ENCODE measurements at regions not wholly inside any gene's neighbourhood (a gene's known extent, or its start where the extent isn't known, plus 50 kb on each side); places are given as distances from the start of the nearest gene placed in this dataset.
A peak's percentile ranks its signal among the peaks of the same experiment; 100 is the strongest.

DNA sequence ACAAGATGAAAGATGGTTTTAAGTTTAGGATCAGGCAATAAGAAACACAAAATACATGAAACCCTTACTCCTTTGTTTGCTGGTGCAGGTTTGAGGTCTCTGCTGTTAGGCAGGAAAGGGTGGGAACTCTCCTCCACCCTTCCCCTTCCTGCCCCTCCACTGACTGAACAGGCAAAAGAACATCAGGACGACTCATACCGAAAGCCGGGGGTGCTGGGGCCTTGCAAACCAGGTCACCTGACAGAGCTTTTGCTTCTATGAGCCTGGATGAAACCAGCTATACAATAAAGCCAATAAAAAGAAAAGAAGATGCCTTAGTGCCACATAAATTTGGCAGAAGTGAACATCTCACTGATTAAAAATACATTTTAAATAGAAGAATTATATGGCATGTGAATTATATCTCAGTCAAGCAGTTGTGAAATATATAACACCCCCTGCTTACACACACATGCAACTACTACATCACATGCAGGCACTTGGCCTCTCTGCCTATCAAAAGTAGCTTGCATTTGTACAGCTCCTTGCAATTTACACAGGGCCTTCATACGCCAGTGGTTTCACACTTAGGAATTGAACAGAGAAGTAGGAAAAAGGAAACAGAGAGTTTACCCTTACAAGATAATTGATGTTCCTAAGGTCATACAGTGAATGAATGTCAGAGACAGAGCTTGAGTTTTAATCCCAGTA, 215.1 kb upstream of the TRIB2 start:
- Histone ChIP-seq H3K4me1 (no peaks in the 10 kb centered on the region), H3K27me3 (no peaks in the 10 kb centered on the region), H3K36me3 (no peaks in the 10 kb centered on the region), H3K9me3 (no peaks in the 10 kb centered on the region), H3K4me3 (no peak overlapping the region), H3K27ac (no peak overlapping the region)
- TF ChIP-seq CTCF (IDR thresholded peaks at IDR 0.05) = no peak
- DNase-seq = peak; percentile 61 to 68
- intact Hi-C loops (cut with DNase I; ENCODE audit: low total_unique reads) = no loop called here

DNA sequence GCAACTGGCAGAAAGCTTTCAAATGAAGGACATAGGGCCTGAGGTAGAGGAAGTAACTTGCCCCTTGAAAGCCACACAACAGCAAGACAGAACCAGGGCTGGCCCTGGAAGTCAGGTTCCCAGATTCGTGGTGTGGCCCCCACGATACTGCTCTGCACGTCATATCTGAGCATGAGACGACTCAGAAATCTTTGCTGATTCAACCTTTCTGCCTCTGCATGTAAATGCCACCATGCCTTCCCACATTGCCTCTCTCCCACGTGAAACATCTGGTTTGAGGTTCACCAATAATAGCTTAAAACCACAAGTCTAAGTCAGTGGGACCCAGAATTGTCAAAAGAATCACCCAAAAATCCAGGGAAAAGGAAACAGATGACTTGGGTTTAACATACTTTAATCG, 214.0 kb upstream of the TRIB2 start:
- Histone ChIP-seq H3K4me1 (no peaks in the 10 kb centered on the region), H3K27me3 (no peaks in the 10 kb centered on the region), H3K36me3 (no peaks in the 10 kb centered on the region), H3K4me3 (no peak overlapping the region), H3K27ac (no peak overlapping the region), H3K9me3 (no peaks in the 10 kb centered on the region)
- intact Hi-C loops (cut with DNase I; ENCODE audit: low total_unique reads) = no loop called here
- DNase-seq = no peak
- TF ChIP-seq CTCF (IDR thresholded peaks at IDR 0.05) = no peak

DNA sequence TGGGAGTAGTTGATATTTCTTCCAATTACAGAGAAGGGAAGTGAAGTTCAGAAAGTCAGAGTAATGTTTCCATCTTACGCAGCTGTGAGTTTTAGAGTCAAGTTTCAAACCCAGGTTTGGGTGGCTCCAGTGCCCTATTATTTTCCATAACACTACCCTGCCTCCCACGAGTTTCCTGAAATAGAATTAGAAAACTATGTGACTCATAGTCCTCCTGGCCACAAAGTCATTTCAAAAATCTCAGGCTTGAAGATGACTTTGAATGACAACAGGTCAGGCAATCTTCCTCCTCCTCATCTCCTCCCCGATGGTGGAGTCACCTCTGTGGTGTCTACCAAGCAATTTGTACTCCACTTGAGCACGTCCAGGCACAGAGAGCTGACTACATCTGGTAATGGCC, 212.3 kb upstream of the TRIB2 start:
- Histone ChIP-seq H3K27ac (no peak overlapping the region), H3K9me3 (no peaks in the 10 kb centered on the region), H3K4me3 (no peak overlapping the region), H3K36me3 (no peaks in the 10 kb centered on the region), H3K27me3 (no peaks in the 10 kb centered on the region), H3K4me1 (no peaks in the 10 kb centered on the region)
- DNase-seq = no peak
- intact Hi-C loops (cut with DNase I; ENCODE audit: low total_unique reads) = no loop called here
- no peak for TF ChIP-seq CTCF (IDR thresholded peaks at IDR 0.05)

DNA sequence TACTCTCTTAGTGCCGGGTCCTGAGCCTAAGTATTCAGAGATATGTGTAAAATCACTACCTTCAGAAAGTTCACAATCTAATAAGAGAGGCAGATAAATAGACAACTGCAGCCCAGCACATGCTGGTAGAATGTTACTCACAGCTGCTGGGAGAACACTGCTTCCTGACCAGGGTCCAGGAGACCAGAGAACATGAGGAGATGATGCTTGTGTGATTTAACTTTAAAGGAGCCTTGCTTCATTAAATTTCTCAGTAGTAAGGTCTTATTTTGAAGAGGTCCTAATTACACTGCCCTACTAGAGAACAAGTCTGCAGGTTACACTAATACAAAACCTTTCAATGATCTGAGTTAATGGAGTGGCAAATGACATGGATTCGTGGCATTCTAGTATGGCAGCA, 209.9 kb upstream of the TRIB2 start:
- DNase-seq = no peak
- intact Hi-C loops (cut with DNase I; ENCODE audit: low total_unique reads) = no loop called here
- TF ChIP-seq CTCF (IDR thresholded peaks at IDR 0.05) = no peak
- H3K36me3 ChIP-seq = no peaks in the 10 kb centered on the region
- H3K4me1 ChIP-seq = no peaks in the 10 kb centered on the region
- H3K27me3 ChIP-seq = no peaks in the 10 kb centered on the region
- H3K4me3 ChIP-seq = no peak overlapping the region
- no peaks in the 10 kb centered on the region for H3K9me3 ChIP-seq
- no peak overlapping the region for H3K27ac ChIP-seq

DNA sequence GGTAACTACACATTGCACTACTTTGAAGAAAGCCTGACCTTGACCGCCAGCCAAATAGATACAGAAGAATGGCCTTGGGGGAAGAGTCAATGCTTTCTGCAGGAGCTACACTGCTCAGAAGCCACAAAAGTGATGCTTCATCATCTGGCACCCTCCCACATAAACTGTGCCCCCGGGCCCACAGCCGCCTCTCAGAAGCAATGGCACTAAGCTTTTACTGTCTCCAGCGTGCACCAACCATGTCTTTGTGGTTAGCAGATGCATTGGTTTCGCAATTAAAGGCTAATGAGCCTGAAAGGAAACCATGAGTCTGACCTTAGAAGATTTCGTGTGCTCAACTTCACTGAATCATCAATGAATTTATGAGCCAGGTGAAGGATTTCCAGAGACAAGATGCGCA, 209.4 kb upstream of the TRIB2 start:
- no peaks in the 10 kb centered on the region for H3K27me3 ChIP-seq
- no peaks in the 10 kb centered on the region for H3K4me1 ChIP-seq
- TF ChIP-seq CTCF (IDR thresholded peaks at IDR 0.05) = no peak
- intact Hi-C loops (cut with DNase I; ENCODE audit: low total_unique reads) = no loop called here
- no peak for DNase-seq
- H3K9me3 ChIP-seq = no peaks in the 10 kb centered on the region
- no peak overlapping the region for H3K27ac ChIP-seq
- H3K36me3 ChIP-seq = no peaks in the 10 kb centered on the region
- no peak overlapping the region for H3K4me3 ChIP-seq

GRCh38 chr2:12510070-12510469, 206.7 kb upstream of the TRIB2 start:
- H3K4me3 ChIP-seq = no peak overlapping the region
- H3K27me3 ChIP-seq = no peaks in the 10 kb centered on the region
- intact Hi-C loops (cut with DNase I; ENCODE audit: low total_unique reads) = no loop called here
- no peak for DNase-seq
- H3K27ac ChIP-seq = no peak overlapping the region
- H3K9me3 ChIP-seq = no peaks in the 10 kb centered on the region
- H3K4me1 ChIP-seq = no peaks in the 10 kb centered on the region
- TF ChIP-seq CTCF (IDR thresholded peaks at IDR 0.05) = no peak
- no peaks in the 10 kb centered on the region for H3K36me3 ChIP-seq

Measured in tibial artery (tissue), 4 donors.